ENCODE measurements at regions not wholly inside any gene's neighbourhood (a gene's known extent, or its start where the extent isn't known, plus 50 kb on each side); places are given as distances from the start of the nearest gene placed in this dataset.

GRCh38 chr14:38150075-38150474 lies 57.6 kb upstream of the SSTR1 start (continued):
- TF ChIP-seq, protein P1, sequence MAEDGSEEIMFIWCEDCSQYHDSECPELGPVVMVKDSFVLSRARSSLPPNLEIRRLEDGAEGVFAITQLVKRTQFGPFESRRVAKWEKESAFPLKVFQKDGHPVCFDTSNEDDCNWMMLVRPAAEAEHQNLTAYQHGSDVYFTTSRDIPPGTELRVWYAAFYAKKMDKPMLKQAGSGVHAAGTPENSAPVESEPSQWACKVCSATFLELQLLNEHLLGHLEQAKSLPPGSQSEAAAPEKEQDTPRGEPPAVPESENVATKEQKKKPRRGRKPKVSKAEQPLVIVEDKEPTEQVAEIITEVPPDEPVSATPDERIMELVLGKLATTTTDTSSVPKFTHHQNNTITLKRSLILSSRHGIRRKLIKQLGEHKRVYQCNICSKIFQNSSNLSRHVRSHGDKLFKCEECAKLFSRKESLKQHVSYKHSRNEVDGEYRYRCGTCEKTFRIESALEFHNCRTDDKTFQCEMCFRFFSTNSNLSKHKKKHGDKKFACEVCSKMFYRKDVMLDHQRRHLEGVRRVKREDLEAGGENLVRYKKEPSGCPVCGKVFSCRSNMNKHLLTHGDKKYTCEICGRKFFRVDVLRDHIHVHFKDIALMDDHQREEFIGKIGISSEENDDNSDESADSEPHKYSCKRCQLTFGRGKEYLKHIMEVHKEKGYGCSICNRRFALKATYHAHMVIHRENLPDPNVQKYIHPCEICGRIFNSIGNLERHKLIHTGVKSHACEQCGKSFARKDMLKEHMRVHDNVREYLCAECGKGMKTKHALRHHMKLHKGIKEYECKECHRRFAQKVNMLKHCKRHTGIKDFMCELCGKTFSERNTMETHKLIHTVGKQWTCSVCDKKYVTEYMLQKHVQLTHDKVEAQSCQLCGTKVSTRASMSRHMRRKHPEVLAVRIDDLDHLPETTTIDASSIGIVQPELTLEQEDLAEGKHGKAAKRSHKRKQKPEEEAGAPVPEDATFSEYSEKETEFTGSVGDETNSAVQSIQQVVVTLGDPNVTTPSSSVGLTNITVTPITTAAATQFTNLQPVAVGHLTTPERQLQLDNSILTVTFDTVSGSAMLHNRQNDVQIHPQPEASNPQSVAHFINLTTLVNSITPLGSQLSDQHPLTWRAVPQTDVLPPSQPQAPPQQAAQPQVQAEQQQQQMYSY (CRISPR knock-in tag; IDR thresholded peaks at IDR 0.05), result no peak
- no peak for TF ChIP-seq ZNF219 (CRISPR knock-in tag; IDR thresholded peaks at IDR 0.05; ENCODE audit: borderline replicate concordance)
- TF ChIP-seq ZNF232 (CRISPR knock-in tag; IDR thresholded peaks at IDR 0.05), result no peak
- TF ChIP-seq FOXP1 (CRISPR knock-in tag; IDR thresholded peaks at IDR 0.05; ENCODE audit: borderline replicate concordance), result no peak
- TF ChIP-seq JUN (CRISPR knock-in tag; IDR thresholded peaks at IDR 0.05), result no peak
- no peak for TF ChIP-seq ESRRA (CRISPR knock-in tag; IDR thresholded peaks at IDR 0.05; ENCODE audit: borderline replicate concordance)
- no peak for TF ChIP-seq EMX1 (CRISPR knock-in tag; IDR thresholded peaks at IDR 0.05)

Data from WTC11 (cell line).